ENCODE measurements at regions not wholly inside any gene's neighbourhood (a gene's known extent, or its start where the extent isn't known, plus 50 kb on each side); places are given as distances from the start of the nearest gene placed in this dataset.
"Not testable (repeated sequence)": the region's sequence is repeated elsewhere in the genome, so short reads cannot be mapped to it uniquely, and the experiment has no call there.

- not testable (repeated sequence) for H3K9me2 ChIP-seq (ENCODE audit: insufficient read depth, low read length); H3K36me3 ChIP-seq (ENCODE audit: insufficient read depth, low read length); H3K27ac ChIP-seq (ENCODE audit: low read length); H3F3A ChIP-seq (ENCODE audit: insufficient read depth, low read length, poor library complexity, severe bottlenecking); H3K9ac ChIP-seq (ENCODE audit: low read length); H3K9me3 ChIP-seq (ENCODE audit: low read length); H2AFZ ChIP-seq (ENCODE audit: low read depth, low read length); H3K4me2 ChIP-seq (ENCODE audit: low read length); H3K79me2 ChIP-seq (replicated peaks; ENCODE audit: insufficient read depth, low read length); H3K27me3 ChIP-seq (ENCODE audit: insufficient read depth, low read depth, low read length); H3K4me3 ChIP-seq (ENCODE audit: low read length); H4K20me1 ChIP-seq (ENCODE audit: insufficient read depth)
Observed at GRCh38 chr4:3631544-3632266, 99.5 kb upstream of the LRPAP1 start.

- Histone ChIP-seq H3K36me3 (ENCODE audit: insufficient read depth, low read length) (no peaks in the 10 kb centered on the region), H3K79me2 (replicated peaks; ENCODE audit: insufficient read depth, low read length) (no peaks in the 10 kb centered on the region), H4K20me1 (ENCODE audit: insufficient read depth) (no peaks in the 10 kb centered on the region), H3K27me3 (ENCODE audit: insufficient read depth, low read depth, low read length) (no peaks in the 10 kb centered on the region), H3F3A (ENCODE audit: insufficient read depth, low read length, poor library complexity, severe bottlenecking) (no peaks in the 10 kb centered on the region), H3K9me2 (ENCODE audit: insufficient read depth, low read length) (no peaks in the 10 kb centered on the region), H3K9ac (ENCODE audit: low read length) (no peak overlapping the region), H3K4me3 (ENCODE audit: low read length) (no peak overlapping the region), H3K27ac (ENCODE audit: low read length) (no peak overlapping the region), H3K4me2 (ENCODE audit: low read length) (no peak overlapping the region), H2AFZ (ENCODE audit: low read depth, low read length) (no peak overlapping the region), H3K9me3 (ENCODE audit: low read length) (no peaks in the 10 kb centered on the region)
- TF ChIP-seq RAD21 (conservative IDR thresholded peaks at IDR 0.05) (no peak), SMC3 (conservative IDR thresholded peaks at IDR 0.05; ENCODE audit: poor library complexity) (no peak), POLR2AphosphoS5 (IDR thresholded peaks at IDR 0.05) (no peak), EP300 (conservative IDR thresholded peaks at IDR 0.05; ENCODE audit: poor library complexity, severe bottlenecking) (no peak), EZH2 (IDR thresholded peaks at IDR 0.05; ENCODE audit: borderline replicate concordance, insufficient read depth, low read length, poor library complexity, severe bottlenecking) (no peak), REST (IDR thresholded peaks at IDR 0.05; ENCODE audit: borderline replicate concordance) (no peak), TAF1 (IDR thresholded peaks at IDR 0.05; ENCODE audit: low read depth) (no peak), CTCF (IDR thresholded peaks at IDR 0.05; ENCODE audit: poor library complexity, severe bottlenecking) (no peak)
Observed at GRCh38 chr4:3630598-3631543, 98.6 kb upstream of the LRPAP1 start.

Measured in neural cell (in vitro differentiated cells).